NCI-H345 treated with DMSO at 0.1 percent for 48 hours (cell line): ENCODE measurements at regions not wholly inside any gene's neighbourhood (a gene's known extent, or its start where the extent isn't known, plus 50 kb on each side); places are given as distances from the start of the nearest gene placed in this dataset.

Experiments used
- DNase-seq: peaks from one replicate; lab custom pipeline; 2025; ENCODE audit not compliant: unreplicated experiment; lab: John Stamatoyannopoulos, UW

DNA sequence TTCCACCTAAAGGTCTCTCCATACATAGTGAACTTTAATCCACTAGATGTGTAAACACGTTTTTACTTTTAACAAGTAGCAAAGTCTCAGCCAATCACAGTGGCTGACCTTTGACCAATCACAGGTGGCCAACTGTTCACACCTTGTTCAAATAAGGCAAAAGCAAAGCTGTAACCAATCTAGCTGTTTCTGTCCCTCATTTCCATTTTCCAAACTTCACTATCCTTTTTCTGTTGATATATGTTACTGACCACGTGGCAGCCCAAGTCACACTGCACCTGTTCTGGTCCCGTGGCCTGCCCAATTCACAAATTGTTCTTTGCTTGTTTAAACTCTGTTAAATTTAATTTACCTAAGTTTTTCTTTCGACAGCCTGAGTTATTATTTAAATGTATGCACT lies 393.5 kb upstream of the NETO1 start:
- no peak for DNase-seq

DNA sequence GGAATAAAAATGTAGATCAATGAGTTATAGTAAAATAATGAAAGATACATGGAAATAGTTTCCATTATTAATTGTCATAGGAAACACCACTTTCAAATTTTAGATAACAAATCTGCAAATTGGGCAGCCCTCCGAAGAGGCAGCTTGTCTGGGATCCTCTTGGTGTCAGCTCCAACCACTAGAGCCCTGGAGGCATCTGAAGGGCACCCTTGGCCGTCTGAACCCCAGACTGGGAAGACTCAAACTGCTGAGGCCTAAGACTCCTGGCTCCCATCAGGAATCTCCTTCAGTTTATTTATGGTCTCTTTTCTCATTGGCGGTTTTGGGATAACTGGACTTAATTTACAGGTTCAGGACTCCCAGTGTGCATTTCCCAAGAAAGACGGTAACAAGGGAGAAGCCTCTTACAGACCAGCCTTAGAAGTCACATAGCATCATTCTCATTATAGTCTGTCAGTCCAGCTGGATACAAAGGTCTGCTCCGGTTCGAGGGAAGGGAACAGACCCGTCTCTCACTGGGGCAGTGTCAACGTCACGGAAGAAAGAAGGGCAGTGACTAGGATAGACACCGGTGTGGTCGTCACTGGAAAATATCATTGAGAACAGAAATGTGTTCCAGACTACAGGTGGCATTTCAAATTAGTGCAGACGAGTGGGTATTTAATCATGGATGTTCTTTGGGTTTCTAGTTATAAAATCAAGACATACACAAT lies 390.7 kb upstream of the NETO1 start:
- no peak for DNase-seq

DNA sequence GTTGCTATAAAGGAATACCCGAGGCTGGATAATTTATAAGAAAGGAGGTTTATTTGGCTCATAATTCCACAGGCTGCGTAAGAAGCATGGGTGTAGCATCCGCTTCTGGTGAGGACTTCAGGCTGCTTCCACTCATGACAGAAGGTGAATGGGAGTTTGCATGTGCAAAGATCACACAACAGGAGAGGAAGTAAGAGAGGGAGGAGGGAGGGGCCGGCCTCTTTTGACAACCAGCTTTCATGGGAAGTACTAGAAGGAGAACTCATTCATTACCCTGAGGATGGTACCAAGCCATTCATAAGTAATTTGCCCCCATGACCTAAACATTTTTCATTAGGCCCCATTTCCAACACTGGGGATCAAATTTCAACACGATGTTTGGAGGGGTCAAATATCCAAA lies 386.8 kb upstream of the NETO1 start:
- no peak for DNase-seq

DNA sequence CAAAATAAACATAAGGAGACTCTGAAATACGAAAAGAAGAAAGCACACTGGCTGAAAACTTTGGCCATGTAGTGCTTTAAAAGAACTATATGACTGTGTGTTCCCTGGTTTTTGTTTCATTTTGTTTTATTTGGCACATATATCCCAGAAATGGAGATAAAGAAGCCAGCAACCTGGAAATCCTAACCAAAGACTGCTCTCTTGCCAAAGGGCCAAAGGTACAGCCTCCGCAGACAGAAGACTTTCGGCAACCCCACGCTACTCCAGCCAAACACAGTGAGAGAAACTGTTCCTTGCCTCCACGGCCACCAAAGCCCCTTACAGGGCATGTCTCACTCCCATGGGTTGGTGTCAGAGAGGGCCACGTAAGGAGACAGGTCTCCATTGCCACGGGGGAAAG lies 381.2 kb upstream of the NETO1 start:
- no peak for DNase-seq

DNA sequence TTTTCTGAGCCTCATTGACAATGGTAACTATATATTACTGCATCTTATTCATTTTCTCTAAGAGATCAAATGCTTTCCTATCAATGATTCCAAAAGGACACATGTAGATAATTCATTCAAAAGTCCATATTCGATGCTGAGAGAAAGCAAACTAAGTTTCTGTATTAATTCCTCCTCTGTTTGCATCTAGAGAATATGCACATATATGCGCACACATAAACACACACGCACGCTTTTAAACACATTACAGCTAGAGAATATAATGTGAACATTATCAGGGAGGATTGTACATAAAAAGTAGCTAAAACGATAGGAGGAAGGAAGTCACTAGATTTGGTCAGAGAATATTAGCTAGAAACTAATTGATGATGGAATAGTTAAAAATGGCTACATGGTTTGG lies 379.0 kb upstream of the NETO1 start:
- no peak for DNase-seq

DNA sequence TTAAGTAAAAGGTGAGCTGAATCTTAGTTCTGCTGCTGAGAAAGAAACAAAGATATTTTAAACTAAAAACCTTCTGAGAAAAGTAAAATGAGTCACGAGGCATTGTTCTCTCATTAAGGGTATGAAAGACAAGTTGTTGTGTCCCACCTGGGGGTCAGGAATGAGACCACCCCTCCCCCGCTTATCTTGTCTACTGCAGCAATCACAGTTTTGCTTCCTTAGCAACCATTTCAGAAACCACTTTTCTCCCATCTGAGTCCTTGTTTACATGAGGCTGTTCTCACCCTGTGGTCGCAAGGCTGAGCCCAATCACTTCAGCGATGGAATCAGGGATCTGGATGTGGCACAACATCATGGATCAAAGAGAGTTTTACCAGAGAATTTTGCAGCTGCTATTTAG lies 377.6 kb upstream of the NETO1 start:
- no peak for DNase-seq

DNA sequence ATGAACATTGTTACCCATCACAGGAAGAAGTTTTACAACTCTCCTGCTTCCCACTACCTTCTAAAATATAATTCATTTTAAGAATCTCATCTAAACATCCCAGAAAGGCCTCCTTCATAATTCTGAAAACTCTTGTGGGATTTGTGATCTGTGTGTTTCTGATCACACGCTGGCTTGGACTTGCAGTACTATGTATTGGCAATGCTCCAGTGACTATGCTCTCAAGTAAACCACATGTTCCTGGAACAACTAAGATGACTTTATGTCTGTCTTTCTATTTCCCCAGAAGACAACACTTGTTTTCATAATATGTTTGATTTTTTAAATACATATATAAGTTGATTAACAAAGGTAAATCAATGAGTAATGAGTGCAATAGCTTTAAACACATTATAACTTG lies 376.6 kb upstream of the NETO1 start:
- DNase-seq: no peak

DNA sequence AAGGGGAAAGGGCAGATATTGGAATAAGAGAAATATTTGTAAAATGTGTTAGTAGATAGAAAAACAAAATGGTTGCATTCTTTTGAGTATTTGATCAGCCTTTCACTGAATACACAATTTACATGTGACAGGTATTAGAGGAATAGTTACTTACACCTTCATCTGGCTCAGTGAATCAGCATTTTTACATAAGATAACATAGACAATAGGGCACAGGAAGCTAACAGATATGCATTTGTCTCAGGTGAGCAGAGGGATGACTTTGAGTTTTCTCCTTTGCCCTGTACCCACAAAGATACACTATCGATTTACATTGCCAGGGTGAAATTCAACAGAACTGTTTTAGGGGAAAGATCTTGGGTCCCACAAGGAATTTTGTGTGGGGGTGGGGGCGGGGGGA lies 373.1 kb upstream of the NETO1 start:
- no peak for DNase-seq

DNA sequence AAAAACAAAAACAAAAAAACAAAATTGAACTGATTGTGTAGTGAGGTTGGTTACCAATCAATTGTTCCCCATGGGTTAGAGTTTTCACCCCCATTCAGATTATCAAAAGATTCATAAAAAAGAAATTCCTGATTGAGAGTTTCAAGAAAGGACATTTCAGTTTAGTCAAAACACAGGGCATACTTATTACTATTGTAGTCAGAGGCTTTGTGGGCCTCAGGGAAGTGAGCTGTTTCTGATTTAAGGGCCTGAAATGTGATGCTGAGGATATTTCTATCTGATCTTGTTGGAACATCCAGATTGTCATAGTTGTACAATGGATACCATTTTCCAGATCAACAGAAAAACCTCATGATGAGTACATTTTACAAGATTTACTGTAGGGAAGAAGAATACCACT lies 368.1 kb upstream of the NETO1 start:
- no peak for DNase-seq

DNA sequence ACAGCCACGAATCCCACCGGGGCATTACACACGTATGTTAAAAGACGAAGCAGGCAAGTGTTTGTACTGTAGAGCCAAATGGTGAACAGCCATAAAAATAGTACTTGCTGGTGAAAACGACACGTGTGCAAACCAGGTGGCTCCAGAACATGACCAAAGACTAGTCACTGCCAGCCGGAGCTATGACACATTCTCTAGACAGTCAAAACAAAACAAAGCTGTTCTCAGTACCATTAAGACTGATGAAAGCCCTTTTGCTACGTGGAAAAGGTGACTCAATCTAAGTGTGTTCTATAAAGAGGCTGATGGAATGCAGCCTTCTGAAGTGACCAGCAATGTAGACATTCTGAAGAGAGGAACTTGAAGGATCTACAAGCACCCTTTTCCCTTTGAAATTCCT lies 367.7 kb upstream of the NETO1 start:
- no peak for DNase-seq

DNA sequence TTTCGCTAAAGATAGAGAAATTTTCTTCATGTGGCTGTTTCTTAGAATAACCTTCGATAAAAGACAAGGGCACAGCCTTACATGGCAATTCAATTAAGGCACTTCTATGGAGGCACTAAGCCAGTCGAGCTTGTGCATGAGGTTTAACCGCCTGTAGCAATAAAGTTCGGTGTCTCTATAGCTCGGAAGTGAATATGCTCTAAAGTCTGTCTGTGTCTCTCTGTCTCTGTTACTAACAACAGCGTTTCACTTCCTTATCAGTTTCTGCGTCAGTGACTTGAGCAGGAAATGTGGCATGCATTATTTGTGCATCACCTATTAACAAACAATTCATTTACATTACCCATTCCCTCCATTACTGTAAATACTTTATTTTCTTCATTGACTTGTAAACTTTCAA lies 365.1 kb upstream of the NETO1 start:
- no peak for DNase-seq

DNA sequence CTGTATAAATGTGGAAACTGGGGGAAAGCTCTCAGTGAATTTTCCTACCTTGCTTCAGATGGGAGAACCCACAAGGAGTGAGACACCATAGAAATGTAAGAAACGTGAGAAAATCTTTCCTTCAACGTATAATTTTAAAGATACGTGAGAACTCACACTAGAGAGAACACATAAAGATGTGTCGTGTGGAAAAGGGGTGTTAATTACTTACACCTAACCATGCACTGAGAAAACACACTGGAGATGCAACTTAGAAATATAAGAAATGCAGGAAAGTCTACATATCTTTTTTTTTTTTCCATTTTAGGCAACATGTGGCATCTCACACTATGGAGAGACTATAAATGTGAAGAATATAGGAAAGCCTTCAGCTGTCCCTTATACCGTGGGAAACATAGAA lies 352.9 kb upstream of the NETO1 start:
- DNase-seq: no peak

DNA sequence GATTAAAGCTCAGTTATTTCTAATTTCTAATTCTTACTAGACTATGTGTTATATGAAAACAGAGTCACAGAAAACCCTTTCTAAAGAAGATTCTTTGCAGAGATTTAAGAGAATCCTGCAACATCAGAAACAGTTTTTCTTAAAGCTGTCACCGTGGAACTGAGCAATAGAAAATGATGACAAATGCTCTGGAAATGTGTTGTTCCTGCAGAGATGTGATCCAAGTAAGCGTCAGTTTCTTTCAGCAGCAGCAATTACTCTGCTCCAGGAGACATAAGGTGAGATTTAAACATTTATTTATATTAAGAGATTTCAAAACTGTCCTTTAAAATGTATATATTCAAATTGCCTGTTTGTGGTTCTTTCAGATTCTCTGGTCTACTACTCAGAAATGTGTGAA lies 350.5 kb upstream of the NETO1 start:
- DNase-seq: no peak

DNA sequence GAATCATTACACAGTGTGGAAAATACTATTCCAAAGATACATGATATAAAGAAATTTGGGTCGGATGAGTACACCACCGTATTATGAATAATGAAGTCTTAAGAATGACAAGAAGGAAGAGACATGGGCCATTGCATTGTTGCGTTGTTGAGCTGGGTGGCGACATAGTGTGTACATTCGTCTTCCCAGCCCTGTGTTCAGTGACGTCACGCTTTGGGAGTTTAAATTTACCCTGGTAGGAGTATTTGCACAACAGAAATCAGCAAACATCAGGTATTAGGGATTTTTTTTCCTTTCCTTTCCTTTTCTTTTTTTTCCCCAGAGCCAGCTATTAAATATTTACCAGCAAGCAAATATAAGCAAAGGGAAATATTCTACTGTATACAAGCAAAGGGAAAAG lies 347.2 kb upstream of the NETO1 start:
- DNase-seq: no peak

DNA sequence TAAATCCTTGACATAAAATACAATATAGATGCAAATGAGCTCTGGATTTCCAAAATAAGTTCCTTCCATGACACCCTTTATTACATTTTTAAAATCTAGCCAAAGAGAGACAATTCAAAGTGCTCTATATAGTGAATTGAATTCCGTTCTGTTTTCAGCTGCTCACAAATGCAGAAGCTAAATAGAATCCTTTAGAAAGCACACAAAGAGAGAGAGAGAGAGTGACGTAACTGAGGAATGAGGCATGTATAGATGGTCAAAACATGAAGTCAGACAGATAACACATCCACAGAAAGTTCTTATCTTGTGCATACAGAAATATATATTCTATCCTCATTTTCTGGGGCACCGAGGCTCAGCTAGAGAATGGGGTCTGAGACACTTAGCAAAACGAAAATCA lies 344.7 kb upstream of the NETO1 start:
- DNase-seq: no peak

DNA sequence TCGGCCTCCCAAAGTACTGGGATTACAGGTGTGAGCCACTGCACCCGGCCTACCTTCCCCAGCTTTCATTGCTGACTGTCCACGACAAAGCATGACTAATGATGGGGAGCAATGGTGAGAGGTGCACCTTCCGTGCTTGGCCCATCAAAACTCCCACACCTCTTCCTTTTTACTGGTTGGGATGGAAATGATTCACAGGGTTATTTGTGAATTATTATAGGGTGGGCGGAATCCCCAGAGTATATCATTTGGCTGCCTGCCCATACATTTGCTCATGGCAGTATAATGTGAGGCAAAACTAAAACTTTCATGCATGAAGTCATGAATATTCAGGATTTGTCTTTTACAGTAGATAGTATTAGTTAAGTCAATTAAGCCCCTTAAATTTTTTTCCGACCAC lies 334.2 kb upstream of the NETO1 start:
- DNase-seq: no peak

DNA sequence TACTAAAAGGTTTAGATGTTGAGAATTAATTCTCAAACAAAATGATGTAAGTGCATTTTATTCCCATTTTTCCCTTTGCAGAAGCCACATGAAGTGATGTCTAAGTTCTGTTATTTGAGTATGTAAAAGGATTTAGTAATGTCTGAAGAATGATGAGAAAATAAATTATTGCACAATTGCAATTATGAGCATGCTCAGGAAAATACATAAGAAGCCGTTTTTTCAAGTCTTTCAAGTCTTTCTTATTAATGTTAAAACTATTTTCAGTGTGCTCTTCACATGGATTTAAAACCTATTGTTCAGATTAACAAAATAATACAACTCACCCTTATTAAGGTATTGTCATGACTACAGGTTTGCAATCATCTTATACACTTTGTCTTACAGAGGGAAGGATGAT lies 331.4 kb upstream of the NETO1 start:
- DNase-seq: no peak

DNA sequence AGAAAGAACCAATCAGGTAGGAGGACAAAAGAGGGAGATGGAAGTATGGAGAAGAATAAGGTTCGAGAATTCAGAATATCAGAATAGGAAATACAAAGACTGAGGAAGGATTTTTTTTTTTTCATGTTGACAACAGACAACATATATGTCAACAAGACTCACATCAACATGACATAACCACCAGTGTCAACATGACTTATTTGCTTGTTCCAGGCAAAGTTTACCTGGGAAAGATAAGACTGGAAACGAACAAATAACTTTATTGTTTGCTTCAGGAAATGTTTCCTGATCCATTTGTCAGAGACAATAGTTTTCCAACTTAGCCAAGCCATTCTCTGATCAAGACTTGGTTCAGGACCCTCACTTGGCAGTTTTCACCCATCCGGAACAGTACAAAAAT lies 321.9 kb upstream of the NETO1 start:
- no peak for DNase-seq

DNA sequence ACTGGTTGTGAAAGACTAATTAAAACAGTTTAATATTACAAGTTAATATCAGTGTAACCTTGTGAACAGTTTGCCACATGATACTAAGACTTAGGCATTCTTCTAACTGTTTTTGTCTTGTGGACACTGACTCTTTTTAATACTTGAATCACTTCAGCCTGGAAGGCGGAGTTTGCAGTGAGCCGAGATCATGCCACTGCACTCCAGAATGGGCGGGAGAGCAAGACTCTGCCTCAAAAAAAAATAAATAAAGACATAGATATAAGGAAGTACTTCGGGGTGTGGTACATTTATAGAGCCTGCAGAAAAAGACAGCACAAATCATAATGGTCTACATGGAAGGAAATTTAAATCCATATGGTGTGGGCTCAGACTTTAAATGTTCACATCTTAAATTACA lies 300.4 kb upstream of the NETO1 start:
- DNase-seq: no peak

DNA sequence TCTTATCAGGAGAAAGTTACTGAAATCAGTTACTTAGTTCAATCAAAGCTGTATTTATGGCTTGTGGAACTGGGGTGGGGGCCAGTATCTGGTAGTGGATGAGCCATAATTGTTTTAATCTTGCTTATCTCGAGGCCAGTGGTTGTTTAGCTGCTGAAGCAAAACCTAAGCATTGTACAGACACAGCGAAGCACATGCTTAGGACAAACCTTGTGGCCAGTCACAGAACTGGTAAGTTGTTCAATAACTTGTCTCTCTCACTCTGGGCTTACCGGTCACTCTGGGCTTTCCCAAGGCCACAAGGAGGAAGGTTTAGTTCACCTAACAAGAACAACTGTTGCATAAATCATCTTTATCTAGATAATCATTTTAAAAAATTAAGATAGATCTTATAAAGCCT lies 296.6 kb upstream of the NETO1 start:
- no peak for DNase-seq

DNA sequence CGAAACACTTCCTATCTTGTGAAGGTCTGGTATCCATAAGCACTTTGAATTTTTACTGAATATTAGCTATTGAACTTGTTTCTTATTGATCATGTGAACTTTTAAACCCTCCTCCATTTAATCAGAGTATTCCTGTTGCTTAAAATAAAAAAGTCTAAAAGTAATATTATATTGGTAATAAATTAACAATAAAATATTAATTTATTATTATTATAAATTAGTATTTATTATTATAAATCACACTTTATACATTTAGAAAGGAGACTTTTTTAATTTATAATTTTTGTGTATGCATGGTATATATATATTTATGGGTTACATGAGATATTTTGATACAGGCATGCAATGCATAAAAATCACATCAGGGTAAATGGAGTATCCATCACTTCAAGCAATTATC lies 295.4 kb upstream of the NETO1 start:
- no peak for DNase-seq

DNA sequence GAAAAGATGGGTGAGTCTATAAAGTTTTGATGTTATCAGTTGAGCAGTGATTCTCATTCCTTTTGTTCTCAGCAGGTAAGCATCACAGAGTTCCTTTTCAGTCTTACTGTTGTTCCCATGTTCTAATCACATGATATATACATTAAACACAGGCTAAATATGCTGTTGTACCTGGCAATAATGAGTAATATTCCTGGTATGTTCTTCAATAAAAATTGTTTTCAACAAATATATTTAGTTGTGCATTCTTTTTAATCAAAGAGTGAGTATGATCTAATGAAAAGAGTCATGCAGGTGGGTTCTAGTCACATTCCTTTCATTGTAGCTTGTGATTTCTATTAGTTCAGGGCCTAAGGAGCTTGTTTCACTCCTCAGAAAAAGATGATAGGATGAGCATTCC lies 288.3 kb upstream of the NETO1 start:
- no peak for DNase-seq

DNA sequence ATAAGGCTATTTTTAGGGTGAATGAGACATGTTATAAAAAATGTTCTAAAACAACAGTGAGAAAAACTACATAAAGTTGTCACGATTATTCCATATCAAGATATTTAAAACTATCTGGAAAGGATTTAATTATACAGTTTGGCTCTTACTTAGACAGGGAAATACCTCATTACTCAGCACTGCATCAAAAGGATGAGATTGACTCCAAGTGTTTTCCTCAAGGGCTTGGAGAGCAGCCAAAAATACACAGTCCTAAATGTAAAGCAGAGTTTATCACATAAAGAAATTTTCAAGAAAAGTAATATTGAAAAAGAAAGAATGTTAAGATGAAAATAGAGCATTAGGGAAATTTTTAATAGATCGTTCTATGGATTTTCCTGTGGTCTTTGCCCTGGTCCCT lies 285.5 kb upstream of the NETO1 start:
- DNase-seq: no peak

DNA sequence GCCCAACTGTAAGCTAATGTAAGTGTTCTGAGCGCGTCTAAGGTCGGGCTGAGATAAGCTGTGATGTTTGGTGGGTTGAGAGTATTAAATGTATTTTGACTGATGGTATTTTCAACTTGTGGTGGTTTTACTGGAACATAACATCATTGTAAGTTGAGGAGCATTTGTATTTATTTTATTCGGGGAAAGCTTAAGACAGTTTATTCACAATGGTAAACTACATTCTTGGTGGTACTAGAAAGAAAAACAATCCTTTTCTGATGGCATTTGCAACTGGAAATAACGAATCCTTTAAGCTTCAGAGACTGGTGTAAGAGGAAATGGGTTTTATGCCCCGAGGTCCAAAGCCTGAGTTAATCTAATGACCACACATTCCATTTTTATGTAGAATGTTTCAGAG lies 283.3 kb upstream of the NETO1 start:
- no peak for DNase-seq
